Brain microvascular endothelial cell (primary cell): ENCODE measurements at regions not wholly inside any gene's neighbourhood (a gene's known extent, or its start where the extent isn't known, plus 50 kb on each side); places are given as distances from the start of the nearest gene placed in this dataset.

ENCODE experiments used
- DNase-seq: peaks from one replicate; pipeline ENCODE4 v3.0.0-alpha.2; 2020
- H3K27ac ChIP-seq: fragments of 250-450 bp; sonication (Bioruptor Pico); 2 replicates; pipeline ENCODE4 v1.5.1; 2020; ENCODE audit warnings: mild to moderate bottlenecking, moderate library complexity
- H3K27me3 ChIP-seq: fragments of 250-450 bp; sonication (Bioruptor Pico); replicated peaks from 2 replicates; pipeline ENCODE4 v1.5.1; 2020; ENCODE audit warnings: mild to moderate bottlenecking
- H3K36me3 ChIP-seq: fragments of 250-450 bp; sonication (Bioruptor Pico); replicated peaks from 2 replicates; pipeline ENCODE4 v1.5.1; 2020; ENCODE audit warnings: mild to moderate bottlenecking
- H3K4me3 ChIP-seq: 2 replicates; pipeline ENCODE4 v1.5.1; 2011; ENCODE audit warnings: low read depth, mild to moderate bottlenecking, control low read depth, low read length, moderate library complexity
- CTCF ChIP-seq: IDR thresholded peaks from 2 replicates; pipeline ENCODE4 v1.5.1; 2011; ENCODE audit warnings: low read depth, mild to moderate bottlenecking, moderate library complexity, low read length, control low read depth, inconsistent platforms; ENCODE audit errors: missing control alignments
- in situ Hi-C: cut with HindIII; loops from 2 replicates; pipeline ENCODE4 v1.10.0; 2017; ENCODE audit warnings: low sequenced_read_pairs, low pct_ligation_motif_present

- Histone ChIP-seq H3K4me3 (no peak overlapping the region), H3K36me3 (no peaks in the 10 kb centered on the region), H3K27ac (no peak overlapping the region), H3K27me3 (no peaks in the 10 kb centered on the region)
- in situ Hi-C loops: no loop called here
- no peak for TF ChIP-seq CTCF
- DNase-seq: no peak
These were observed 81.9 kb upstream of the AKT3 start for GRCh38 chr1:243931957-243932356.

GRCh38 chr1:243930822-243931671 lies 81.0 kb upstream of the AKT3 start:
- Histone ChIP-seq H3K27me3 (no peaks in the 10 kb centered on the region), H3K4me3 (no peak overlapping the region), H3K36me3 (no peaks in the 10 kb centered on the region), H3K27ac (no peak overlapping the region)
- DNase-seq: no peak
- in situ Hi-C loops: no loop called here
- no peak for TF ChIP-seq CTCF

DNA sequence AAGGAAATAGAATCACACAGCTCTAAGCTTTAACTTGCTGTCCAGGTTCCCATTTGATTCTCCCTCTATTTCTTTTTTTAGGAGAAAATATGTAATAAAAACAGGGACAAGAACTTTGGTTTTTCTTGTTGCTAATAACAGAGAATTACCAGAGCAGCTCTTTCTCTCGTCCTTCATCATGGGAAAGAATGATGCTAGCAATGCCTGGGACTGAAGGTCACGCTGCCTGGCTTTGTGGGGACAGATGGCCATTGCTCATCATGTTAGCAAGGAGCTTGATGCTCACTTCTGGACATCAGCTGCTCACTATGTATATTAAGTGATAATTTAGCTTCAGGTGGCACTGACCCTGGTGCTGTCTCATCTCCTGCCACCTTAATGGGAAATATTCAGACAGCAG lies 77.3 kb upstream of the AKT3 start:
- in situ Hi-C loops: no loop called here
- no peak overlapping the region for H3K4me3 ChIP-seq
- H3K36me3 ChIP-seq: no peaks in the 10 kb centered on the region
- peak overlapping the region; percentile 72 for H3K27ac ChIP-seq
- DNase-seq: no peak
- TF ChIP-seq CTCF: no peak
- H3K27me3 ChIP-seq: no peaks in the 10 kb centered on the region

- no peaks in the 10 kb centered on the region for H3K36me3 ChIP-seq
- DNase-seq: peak; percentile 97
- in situ Hi-C loops: no loop called here
- no peak for TF ChIP-seq CTCF
- peak overlapping the region; percentile 79 for H3K27ac ChIP-seq
- H3K27me3 ChIP-seq: no peaks in the 10 kb centered on the region
- no peak overlapping the region for H3K4me3 ChIP-seq
These were observed 76.8 kb upstream of the AKT3 start for GRCh38 chr1:243926803-243927245.

DNA sequence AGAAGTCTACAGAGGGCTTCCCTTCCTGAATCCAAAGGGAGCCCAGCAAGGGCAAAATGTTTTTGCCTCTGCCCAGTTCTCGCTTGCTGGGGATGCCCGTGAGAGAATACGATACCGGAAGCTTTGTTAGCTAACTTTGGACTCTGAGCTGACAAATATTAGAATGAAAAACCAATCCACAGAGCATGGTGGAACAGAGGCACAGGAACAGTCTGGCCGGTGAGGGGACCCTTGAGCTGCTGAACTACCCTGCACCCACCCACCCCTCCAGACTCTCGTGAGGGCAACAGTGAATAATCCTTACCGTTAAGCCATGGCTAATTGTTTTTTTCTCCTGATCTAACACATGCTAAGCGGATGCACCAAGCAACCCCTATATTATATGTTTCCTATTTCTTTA lies 76.3 kb upstream of the AKT3 start:
- no peaks in the 10 kb centered on the region for H3K36me3 ChIP-seq
- no peak overlapping the region for H3K4me3 ChIP-seq
- H3K27me3 ChIP-seq: no peaks in the 10 kb centered on the region
- DNase-seq: no peak
- in situ Hi-C loops: no loop called here
- no peak for TF ChIP-seq CTCF
- H3K27ac ChIP-seq: peak overlapping the region; percentile 79
